ENCODE measurements at regions not wholly inside any gene's neighbourhood (a gene's known extent, or its start where the extent isn't known, plus 50 kb on each side); places are given as distances from the start of the nearest gene placed in this dataset.

DNA sequence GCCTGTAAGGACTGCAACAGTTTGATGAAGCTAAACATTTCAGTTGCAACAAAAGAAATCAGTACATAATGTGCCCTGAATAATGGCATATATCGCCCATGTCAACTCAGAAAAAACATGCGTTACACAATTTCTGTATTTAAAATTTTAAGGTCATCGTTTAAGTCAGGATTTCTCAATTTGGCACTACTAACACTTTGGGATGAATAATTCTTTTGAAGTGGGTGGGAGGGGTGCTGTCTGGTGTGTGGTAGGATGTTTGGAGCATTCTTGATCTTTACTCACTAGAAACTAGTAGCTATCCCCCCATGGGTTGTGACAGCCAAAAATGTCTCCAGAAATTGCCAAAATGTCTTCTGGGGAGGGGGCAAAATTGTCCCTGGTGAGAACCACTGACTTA lies 50.7 kb upstream of the CNTNAP4 start:
- no peak for DNase-seq (ENCODE audit: low read depth in 2 of 3, low spot score in 1 of 3)
